Fibroblast of skin of scalp (primary cell): ENCODE measurements at regions not wholly inside any gene's neighbourhood (a gene's known extent, or its start where the extent isn't known, plus 50 kb on each side); places are given as distances from the start of the nearest gene placed in this dataset.

Source experiments
- DNase-seq: peaks from one replicate; pipeline ENCODE4 v3.0.0-alpha.2; 2013

DNA sequence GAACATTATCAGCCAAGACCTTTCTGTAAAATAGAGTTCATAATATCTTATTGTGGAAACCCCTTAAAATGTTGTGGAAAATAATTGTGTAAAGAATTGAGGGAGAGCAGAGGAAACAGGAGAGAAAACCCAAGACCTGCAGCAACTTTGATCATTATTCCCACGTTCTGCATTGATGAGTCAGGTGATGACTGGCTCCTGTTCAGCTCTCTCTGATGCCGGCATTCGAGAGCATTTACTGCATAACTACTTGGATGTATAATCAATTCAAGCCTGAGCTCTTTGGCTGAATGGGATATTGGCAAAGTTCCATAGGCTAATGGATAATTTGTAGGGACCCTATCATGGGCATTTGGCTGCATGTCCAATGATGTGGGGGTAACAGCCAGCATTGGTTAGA is 176.3 kb upstream of the ARID2 start:
- no peak for DNase-seq

DNA sequence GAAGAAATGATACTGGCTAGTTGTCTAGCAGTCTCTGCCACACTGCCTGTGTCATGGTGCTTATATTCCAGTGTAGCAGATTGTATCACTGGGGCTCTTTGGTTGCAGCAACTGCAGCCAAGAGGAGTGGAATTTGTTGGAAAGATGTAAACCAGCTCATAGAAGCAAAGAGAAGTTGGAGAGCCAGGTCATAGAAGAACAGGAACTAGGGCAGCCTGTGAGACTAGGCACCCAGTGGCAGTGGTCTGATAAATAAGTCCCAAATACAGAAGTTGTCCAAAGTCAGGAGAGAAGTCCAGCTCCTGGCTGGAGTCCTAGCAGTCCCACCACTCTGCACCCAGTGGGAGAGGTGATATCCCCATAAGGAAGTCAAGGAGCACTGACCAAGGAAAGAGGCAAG is 172.5 kb upstream of the ARID2 start:
- DNase-seq = no peak

DNA sequence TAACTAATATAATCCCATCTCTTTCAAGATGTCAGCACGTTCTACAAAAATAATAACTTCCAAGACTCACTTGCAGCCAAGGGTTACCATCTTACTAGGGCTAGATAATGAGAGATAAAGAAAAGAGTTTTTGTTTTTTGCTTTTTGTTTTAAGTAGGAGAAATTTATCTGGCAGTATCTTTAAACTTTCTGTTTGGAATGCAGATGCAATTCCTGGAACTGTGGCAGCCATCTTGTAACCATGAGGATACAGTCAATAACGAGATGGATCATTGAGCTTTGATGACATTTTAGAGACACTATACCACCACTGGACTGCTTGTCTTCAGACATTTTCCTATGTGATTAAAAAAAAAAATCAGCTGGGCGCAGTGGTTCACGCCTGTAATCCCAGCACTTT is 171.2 kb upstream of the ARID2 start:
- DNase-seq = no peak

DNA sequence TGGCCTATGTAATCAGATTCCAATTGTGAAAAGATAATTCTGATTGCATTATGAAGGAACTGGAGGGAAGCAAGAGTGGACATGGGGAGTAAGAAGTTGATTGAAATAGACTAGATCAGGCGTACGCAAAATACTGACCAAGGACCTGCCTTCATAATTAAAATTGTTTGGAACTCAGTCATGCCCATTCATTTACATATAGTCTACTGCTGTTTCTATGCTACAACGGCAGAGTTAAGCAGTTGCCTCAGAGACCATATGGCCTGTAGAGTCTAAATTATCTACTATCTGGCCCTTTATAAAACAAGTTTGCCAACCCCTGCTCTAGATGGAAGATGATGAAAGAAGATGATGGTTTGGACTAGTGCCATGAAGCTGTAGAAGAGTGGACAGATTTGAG is 170.0 kb upstream of the ARID2 start:
- no peak for DNase-seq

DNA sequence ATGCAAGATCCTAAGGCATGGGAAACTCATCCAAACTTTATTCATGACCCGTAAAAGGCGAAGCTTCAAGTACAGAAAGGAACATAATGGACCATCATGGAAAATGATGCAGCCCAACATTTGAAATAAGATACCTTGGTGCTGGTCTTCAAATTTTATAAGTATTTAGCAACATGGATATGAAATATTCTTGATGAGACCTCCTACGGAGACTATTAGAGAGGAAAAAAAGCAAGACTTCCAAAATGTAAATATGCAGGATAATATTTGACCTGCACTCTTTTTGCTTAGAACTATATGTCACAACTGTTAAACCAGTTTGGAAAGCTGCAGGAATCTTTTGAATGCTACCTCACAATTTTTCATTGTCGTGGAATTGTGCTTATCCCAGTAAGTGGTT is 168.8 kb upstream of the ARID2 start:
- DNase-seq = no peak

DNA sequence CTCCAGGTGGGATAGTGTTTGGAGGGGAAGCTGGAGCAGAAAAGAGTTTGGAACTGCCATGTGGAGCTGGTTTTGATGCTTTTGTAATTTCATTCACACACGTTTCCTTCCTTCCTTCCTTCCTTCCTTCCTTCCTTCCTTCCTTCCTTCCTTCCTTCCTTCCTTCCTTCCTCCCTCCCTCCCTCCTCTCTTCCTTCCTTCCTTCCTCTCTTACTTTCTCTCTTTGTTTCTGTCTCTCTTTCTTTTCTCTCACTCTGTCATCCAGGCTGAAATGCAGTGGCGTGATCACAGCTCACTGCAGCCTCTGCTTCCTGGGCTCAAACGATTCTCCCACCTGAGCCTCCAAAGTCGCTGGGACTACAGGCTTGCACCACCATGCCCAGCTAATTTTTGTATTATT is 168.0 kb upstream of the ARID2 start:
- DNase-seq = no peak

DNA sequence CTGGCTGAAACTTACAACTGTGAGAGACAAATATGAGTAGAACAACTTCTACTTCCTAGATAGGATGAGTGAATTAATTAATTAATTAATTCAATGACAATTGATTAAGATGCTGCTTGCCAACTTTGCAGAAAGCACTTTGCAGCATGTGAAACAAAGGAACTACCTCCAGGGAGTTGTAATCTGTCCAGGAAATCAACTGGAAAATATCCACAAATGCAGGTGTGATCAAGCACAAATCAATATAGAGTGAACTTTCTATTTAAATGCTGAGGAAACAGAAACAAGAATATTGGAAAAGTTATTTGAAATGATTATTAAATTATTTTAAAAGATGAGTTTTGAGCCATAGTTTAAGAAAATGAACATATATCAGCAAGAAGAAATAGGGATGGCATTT is 163.9 kb upstream of the ARID2 start:
- no peak for DNase-seq

DNA sequence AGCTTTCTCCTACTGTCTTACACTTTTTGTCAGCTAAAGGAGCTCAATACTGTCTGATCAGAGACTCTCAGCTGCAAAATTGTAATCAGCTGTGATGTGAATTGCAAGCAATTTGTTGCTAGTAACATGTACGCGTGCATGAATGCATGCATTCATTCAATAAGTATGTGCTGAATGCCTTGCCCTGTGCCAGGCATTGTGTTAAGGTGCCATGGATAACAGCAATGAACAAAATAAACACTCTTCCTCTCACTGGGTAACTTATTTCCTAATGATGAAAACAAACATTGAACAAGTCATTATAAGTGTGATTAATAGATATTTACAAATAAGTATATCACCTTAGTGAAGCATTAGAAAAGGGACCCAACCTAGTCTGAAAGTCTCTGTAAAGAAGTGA is 163.2 kb upstream of the ARID2 start:
- DNase-seq = no peak

DNA sequence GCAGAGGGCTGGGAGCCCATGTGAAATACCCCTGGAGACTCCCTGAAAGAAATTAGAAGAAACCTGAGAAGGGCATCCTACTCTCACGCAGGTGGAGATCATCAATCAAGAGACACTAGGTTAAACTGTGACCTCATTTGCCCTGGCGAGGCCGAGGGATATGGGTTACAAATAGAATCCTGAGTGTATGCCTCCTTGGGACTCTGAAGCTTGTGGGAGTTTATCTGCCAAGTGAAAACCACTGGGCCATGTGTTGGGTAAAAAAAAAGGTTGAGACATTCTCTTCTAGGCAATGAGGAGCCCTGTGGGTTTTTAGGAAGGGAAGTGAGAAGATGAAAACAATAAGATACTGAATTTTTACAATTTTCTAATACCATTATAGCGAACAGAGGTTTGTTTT is 160.7 kb upstream of the ARID2 start:
- no peak for DNase-seq

DNA sequence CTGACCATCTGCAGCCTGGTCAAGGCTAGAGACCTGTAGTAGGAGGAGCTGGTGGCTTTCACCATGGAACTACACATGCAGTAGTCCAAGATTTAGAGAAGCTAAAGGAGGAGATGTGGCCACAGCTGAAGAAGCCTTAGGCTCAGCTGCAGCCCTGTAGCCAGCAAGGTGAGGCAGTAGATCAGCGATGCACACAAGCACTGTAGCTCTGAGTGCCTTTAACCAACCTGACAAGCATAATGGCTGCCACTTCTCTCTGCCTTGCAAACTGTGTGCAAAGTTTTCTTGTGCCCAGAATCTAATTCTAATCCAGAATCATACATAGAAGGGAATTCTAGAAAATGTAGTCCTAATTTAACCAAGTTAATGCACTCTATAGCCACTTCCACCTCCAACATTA is 159.0 kb upstream of the ARID2 start:
- no peak for DNase-seq

DNA sequence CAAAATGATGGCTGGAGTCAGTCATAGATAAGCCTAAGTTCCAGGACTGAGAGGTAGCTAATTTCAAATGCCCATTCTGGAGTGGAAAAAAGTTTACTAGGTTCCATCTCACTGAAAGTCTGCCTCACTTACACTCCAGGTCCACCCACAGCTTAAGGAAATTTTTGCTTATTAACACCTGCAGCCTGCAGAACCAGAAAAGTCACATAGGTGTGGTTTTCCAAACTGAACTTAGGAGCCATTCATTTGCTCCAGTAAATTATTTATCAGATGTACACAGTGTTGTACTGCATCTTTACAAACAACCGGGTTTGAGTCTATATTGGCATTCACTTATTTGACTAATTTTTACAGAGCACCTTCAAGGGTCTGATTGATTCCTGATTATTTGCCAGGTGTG is 157.4 kb upstream of the ARID2 start:
- no peak for DNase-seq

DNA sequence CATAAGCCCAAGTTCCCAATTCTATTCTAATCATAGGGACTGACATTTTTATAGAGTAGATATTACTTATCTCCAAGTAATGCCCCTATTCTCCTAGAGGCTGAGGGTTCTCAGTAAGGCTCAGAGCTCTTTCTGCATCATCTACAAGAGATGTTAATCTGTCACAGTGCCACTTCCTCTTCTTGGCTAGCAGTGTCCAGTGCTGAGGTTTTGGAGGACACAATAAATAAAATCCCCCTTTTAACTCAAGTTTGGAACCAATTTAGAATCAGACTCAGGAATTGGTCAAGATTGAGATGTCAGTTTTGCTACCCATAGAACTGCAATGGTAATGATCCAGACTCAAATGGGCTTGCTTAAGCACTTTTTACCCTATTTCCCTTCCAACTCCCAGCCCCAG is 154.1 kb upstream of the ARID2 start:
- DNase-seq = no peak

DNA sequence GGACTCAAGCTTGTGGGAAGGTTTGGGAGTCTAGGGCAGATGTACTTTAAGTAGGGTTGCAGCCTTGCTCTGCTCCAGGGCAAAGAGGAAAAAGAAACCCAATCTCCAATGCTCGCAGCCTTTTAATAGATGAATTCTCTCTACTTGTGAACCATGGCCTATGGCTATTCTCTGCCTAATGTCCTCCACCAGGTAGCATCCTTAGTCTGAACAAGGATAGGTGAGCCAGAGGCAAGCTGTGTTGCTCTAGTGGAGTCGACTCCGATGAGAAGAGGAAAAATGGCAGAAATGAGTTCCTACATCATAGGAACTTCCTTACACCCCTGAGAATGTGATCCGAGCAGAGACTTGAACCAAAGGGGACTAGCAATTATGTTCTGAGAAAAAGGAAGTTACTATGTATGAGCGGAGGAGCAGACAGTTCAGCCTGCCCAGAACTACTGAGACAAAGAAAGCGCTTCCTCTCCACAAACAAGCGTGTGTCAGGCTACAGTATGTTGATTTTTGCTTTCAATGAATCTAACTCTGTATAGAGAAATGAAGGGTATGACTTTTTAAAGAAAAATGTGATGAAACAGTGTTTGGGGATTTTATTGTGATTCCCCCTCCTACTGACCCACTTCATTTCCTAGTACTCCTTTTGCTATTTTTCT is 153.6 kb upstream of the ARID2 start:
- DNase-seq = peak; percentile 5

DNA sequence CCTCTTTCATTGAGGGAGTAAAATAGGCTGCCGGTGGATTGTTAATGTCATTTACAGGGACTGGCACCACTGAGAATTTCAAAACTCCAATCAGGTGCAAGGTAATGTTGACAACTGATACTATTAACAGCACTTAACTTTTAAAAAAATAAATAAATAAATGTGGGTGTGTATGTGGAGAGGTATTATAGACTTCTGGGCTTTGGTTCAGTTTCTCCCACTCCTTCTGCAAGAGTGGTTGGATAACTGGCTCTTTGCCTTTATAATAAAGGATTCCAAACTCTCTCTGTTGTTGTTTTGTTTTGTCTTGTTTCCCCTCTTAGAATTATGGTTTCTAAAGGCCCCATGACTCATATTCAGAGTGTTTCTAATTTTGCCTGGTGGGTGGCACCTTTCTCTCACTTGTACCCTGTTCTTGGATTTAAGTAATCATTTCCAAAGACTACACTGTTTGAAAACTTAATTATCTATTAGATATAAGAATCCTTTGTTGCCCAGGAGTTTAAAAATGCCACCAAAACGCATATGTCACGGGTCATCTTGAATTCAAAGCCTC is 151.6 kb upstream of the ARID2 start:
- DNase-seq = no peak

DNA sequence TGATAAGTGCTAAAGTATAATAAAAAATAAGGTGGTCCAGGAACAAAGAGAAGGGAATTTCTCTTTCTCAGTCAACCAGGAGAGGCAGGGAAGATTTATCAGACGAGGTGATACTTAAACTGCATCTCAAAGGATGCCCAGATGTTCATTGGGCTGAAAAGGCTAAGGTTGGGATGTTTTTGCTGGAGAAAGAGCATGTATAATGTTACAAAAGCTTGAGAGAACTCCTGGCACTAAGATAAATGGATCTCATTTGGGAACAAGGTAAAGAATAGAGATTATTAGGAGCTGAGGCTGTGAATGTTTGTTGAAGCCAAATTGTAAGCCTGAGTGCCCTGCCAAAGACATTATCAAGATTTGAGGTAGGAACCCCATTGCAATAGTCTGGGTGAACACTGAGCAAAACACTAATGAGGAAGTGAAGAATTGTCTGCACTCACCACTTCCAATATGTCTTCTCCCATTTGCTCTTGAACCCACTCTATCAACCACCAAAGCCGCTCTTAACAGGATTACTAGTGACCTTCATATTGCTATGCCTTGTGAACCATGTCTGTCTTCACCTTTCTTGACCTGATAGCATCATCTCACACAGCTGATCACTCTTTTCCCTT is 149.0 kb upstream of the ARID2 start:
- no peak for DNase-seq

DNA sequence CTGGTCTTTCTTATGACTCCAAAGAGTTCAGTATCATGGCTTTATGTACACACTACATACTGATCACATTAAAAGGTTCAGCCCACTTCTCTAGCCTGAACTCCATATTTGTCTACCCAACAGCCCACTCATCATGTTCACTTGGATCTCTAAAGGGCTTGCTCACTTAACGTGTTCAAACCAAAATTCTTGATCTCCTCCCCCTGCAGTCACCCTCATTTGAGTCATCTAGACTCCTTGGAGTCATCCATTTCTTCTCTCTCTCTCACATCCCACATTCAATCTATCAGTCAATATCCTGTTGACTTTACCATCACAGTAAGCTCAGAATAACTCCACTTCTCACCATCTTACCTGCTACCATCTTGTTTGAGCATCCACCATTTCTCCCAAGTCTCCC is 148.4 kb upstream of the ARID2 start:
- no peak for DNase-seq

DNA sequence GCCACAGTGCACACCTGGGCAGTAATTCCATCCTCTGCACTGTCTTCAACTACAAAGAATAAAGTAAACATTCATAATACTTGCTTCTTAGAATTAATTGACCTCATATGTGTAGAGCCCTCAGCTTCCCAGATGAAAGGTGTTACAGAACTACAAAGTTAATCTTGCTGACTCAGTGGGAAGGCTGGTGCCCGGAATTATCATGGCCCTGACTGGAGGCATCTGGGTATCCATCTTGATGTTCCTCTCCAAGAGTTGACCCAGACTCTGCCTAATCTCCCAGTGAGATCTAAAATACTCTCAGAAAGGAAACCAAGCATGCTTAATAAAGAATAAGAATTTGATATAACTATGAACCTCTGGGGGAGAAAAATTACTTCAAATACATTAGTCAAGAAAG is 147.0 kb upstream of the ARID2 start:
- DNase-seq = no peak

DNA sequence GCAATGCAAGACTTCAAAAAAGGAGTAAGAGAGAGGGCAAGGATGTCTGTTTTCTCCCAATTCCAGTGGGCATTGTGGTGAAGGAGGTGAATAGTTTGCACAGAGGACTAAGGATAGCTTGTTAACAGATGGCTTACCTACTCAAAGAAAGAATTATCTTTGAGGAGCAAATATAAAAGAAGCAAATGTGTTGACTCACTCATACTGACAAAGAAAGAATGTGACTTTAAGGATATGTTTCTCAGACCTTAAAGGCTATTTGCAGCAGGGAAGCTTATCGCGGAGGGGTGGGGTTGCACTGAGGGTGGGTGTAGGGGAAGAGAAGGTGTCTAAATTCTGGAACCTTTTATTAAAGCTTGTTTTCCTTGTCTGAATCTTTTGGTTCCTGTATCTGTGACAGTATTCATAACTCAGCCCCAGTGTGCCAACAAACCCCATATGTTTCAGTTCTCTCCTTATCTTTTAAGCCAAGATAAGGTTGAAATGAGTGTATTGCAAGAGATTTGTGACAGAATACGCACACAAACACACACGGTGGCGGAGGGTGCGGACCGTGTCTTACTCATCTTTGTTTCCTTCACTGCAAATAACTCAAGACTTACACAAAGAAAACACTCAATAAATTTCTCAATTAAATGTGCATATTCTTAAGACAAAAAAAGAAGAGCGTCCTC is 146.4 kb upstream of the ARID2 start:
- no peak for DNase-seq

DNA sequence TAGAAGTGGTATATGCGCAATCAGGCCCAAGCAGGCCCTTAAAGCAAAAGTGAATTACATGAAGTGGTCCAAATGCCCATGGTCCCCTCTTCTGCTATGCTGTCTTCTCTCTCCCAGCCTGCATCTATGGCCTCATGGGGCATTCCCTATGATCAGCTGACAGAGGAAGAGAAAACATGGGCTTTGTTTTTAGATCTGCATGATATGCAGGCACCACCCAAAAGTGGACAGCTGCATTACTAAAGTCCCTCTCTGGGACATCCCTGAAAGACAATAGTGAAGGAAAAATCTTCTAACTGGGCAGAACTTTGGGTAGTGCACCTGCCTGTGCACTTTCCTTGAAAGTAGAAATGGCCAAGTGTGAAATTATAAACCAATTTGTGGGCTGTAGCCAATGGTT is 145.2 kb upstream of the ARID2 start:
- no peak for DNase-seq

DNA sequence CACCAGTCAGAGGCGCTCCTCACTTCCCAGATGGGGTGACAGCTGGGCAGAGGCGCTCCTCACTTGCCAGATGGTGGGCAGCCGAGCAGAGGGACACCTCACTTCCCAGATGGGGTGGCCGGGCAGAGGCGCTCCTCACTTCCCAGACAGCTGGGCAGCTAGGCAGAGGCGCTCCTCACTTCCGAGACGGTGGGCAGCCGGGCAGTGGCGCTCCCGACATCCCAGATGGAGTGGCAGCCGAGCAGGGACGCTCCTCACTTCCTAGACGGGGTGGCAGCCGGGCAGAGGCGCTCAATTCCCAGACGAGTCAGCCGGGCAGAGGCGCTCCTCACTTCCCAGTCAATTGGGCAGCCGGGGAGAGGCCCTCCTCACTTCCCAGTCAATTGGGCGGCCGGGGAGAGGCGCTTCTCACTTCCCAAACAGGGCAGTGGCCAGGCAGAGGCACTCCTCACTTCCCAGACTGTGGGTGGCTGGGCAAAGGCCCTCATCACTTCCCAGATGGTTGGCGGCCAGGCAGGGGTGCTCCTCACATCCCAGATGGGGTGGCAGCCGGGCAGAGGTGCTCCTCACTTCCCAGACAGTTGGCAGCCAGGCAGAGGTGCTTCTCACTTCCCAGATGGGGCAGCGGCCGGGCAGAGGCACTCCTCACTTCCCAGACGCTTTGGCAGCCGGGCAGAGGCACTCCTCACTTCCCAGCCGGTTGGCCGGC is 143.8 kb upstream of the ARID2 start:
- no peak for DNase-seq

DNA sequence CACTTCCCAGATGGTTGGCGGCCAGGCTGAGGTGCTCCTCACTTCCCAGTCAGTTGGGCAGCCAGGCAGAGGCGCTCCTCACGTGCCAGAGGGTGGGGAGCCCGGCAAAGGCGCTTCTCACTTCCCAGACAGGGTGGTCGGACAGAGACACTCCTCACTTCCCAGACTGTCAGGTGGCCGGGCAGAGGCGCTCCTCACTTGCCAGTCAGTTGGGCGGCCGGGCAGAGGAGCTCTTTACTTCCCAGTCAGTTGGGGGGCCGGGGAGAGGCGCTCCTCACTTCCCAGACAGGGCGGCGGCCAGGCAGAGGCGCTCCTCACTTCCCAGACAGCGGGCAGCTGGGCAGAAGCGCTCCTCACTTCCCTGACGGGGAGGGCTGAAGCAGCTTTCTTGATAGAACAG is 143.0 kb upstream of the ARID2 start:
- no peak for DNase-seq

DNA sequence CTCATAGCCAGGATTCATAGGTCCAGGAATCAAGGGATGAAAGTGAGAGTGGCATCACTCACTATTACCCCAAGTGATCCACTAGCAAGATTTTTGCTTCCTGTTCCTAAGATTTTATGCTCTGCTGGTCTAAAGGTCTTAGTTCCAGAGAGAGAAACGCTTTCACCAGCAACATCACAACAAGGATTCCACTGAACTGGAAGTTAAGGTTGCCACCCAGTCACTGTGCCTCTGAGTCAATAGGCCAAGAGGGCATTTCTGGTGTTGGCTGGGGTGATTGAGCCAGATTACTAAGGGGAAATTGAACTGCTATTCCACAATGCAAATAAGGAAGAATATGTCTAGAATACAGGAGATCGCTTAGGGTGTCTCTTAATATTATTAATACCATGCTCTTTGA is 142.5 kb upstream of the ARID2 start:
- no peak for DNase-seq

DNA sequence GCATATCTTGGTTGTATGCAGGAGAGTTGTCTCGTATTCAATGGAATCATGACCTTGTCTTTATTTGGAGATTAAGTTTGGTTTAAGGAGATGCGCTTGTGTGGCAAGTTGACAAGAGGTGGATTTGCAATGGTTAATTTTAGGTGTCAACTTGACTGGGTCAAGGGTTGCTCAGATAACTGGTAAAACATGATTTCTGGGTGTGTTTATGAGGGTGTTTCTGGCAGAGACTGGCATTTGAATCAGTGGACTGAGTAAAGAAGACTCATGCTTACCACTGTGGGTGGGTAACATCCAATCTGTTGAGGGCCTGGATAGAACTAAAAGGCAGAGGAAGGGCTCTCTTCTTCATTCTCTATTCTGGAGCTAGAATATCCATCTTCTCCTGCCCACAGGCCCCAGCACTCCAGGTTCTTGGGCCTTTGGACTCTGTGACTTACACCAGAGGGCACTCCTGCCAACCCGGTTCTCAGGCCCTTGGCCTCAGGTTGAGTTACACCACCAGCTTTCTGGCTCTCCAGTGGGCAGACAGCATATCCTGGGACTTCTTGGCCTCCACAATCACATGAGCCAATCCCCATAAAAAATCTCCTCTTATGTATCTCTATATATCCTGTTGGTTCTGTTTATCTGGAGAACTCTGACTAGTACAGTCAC is 141.5 kb upstream of the ARID2 start:
- no peak for DNase-seq
